K562 (cell line): ENCODE measurements at regions not wholly inside any gene's neighbourhood (a gene's known extent, or its start where the extent isn't known, plus 50 kb on each side); places are given as distances from the start of the nearest gene placed in this dataset.

Experiments used
- ATAC-seq: fragments of 200-7000 bp; cut with Tn5 transposase; 3 replicates; pipeline ENCODE4 v1.9.1; 2020; ENCODE audit warnings: moderate library complexity
- BruUV-seq: library from RNA; stranded (reverse); fragments of 400-500 nt; replicated peaks from 2 replicates; lab custom pipeline; 2021; lab: Mats Ljungman, UMichigan
- CTCF ChIA-PET: fragments of 300-600 bp; formaldehyde crosslinking; extraction: SDS; loops from one replicate; lab custom pipeline; 2021; ENCODE audit warnings: low intra/inter-chr PET ratio; lab: Yijun Ruan, JAX
- POLR2A ChIA-PET: fragments of 300-600, 350-650 bp; sonication (Branson Sonifier 250); formaldehyde crosslinking; extraction: SDS; loops from one replicate; lab custom pipeline; 2021; ENCODE audit warnings: antibody characterized with exemption, inconsistent platforms; lab: Yijun Ruan, JAX
- DNase-seq, 4 experiments: peaks; one replicate each; pipeline versions ENCODE4 v3.0.0 to v3.0.0-alpha.2; 2011 to 2018; ENCODE audit warnings: low spot score in 3 of 4, mixed read lengths in 3 of 4; ENCODE audit errors: extremely low read depth in 1 of 4
- FAIRE-seq: peaks from 2 replicates; lab custom pipeline; 2011; peaks lifted over from hg19 to GRCh38; lab: Jason Lieb, UNC
- H2AFZ ChIP-seq: 2 replicates; pipeline ENCODE4 v1.6.0; 2011; ENCODE audit warnings: low read depth, low read length, control low read depth, inconsistent platforms
- H3K27ac ChIP-seq: fragments of 200-600 bp; 3 replicates; pipeline ENCODE4 v1.8.0; 2011; ENCODE audit warnings: low read depth, mild to moderate bottlenecking, control low read depth, inconsistent platforms, low read length, moderate library complexity, mixed read lengths; ENCODE audit errors: extremely low read depth
- H3K27me3 ChIP-seq, 2 experiments: fragments of 300-600 bp in 1 of 2; 2 replicates in 1 of 2; 3 replicates in 1 of 2; pipeline versions ENCODE4 v1.6.0 to v1.8.0; 2011; ENCODE audit warnings: inconsistent platforms in 2 of 2, low read length in 2 of 2, mild to moderate bottlenecking in 1 of 2, mixed read lengths in 1 of 2, moderate library complexity in 1 of 2; ENCODE audit not compliant: control insufficient read depth in 2 of 2, insufficient read depth in 2 of 2
- H3K36me3 ChIP-seq: fragments of 300-600 bp; 3 replicates; pipeline ENCODE4 v1.8.0; 2011; ENCODE audit warnings: mild to moderate bottlenecking, low read length, inconsistent platforms; ENCODE audit not compliant: control insufficient read depth, insufficient read depth
- H3K4me1 ChIP-seq, 2 experiments: fragments of 200-600 bp in 1 of 2; replicated peaks in 1 of 2; 2 replicates in 1 of 2; 3 replicates in 1 of 2; pipeline versions ENCODE4 v1.5.1 to v1.8.0; 2011; ENCODE audit warnings: inconsistent platforms in 2 of 2, low read length in 2 of 2, mild to moderate bottlenecking in 1 of 2, mixed read lengths in 1 of 2, moderate library complexity in 1 of 2; ENCODE audit not compliant: control insufficient read depth in 2 of 2, insufficient read depth in 2 of 2
- H3K4me2 ChIP-seq: 2 replicates; pipeline ENCODE4 v1.6.1; 2011; ENCODE audit warnings: low read length, control low read depth, inconsistent platforms, mixed read lengths; ENCODE audit not compliant: insufficient read depth
- H3K4me3 ChIP-seq: fragments of 200-600 bp; sonication (generic), shearing (Covaris generic); 2 replicates; pipeline ENCODE4 v1.5.1; 2016; ENCODE audit warnings: control low read depth, inconsistent platforms
- H3K79me2 ChIP-seq: fragments of 200-600 bp; 3 replicates; pipeline ENCODE4 v1.8.0; 2011; ENCODE audit warnings: low read length, inconsistent platforms; ENCODE audit not compliant: control insufficient read depth, insufficient read depth
- H3K9ac ChIP-seq, 2 experiments: 2 replicates each; pipeline versions ENCODE4 v1.6.0 to v1.6.1; 2011; ENCODE audit warnings: low read depth in 2 of 2, low read length in 2 of 2, control low read depth in 1 of 2, inconsistent platforms in 1 of 2, mild to moderate bottlenecking in 1 of 2, mixed read lengths in 1 of 2; ENCODE audit not compliant: insufficient read depth in 1 of 2
- H3K9me1 ChIP-seq: one replicate; pipeline ENCODE4 v1.6.0; 2011; ENCODE audit warnings: inconsistent platforms, mild to moderate bottlenecking, low read length, moderate library complexity; ENCODE audit not compliant: control insufficient read depth, insufficient read depth
- H3K9me3 ChIP-seq: replicated peaks from 2 replicates; pipeline ENCODE4 v1.5.1; 2011; ENCODE audit warnings: low read depth, low read length, inconsistent platforms; ENCODE audit not compliant: control insufficient read depth, insufficient read depth
- H4K20me1 ChIP-seq: replicated peaks from 2 replicates; pipeline ENCODE4 v1.6.1; 2011; ENCODE audit warnings: low read length, inconsistent platforms, mixed read lengths; ENCODE audit not compliant: control insufficient read depth, insufficient read depth
- CBX5 ChIP-seq: IDR thresholded peaks from 2 replicates; pipeline ENCODE4 v1.6.1; 2014; ENCODE audit warnings: low read depth, borderline replicate concordance
- ELK3 ChIP-seq: fragments of 450-650 bp; formaldehyde crosslinking; IDR thresholded peaks from 2 replicates; pipeline ENCODE4 v1.4.0; 2020; ENCODE audit warnings: mild to moderate bottlenecking
- FIP1L1 ChIP-seq: fragments of 200-400 bp; formaldehyde crosslinking; IDR thresholded peaks from 2 replicates; pipeline ENCODE4 v1.6.1; 2018; ENCODE audit warnings: mild to moderate bottlenecking, low read depth, low read length; ENCODE audit not compliant: poor library complexity, severe bottlenecking
- FOSL1 ChIP-seq: fragments of 200-800 bp; sonication (Bioruptor generic); conservative IDR thresholded peaks from 2 replicates; pipeline ENCODE4 v1.6.1; 2016; ENCODE audit warnings: missing genetic modification characterization, missing compliant biosample characterization
- HMGXB4 ChIP-seq: sonication (generic); formaldehyde crosslinking; IDR thresholded peaks from 2 replicates; pipeline ENCODE4 v1.8.1; 2023; ENCODE audit warnings: mild to moderate bottlenecking, missing genetic modification reagents
- SAP30 ChIP-seq: fragments of 200-600 bp; sonication (generic); IDR thresholded peaks from 2 replicates; pipeline ENCODE4 v1.6.1; 2012; ENCODE audit warnings: borderline replicate concordance, low read depth, mild to moderate bottlenecking, moderate library complexity, low read length, control low read depth, inconsistent platforms; ENCODE audit not compliant: insufficient read depth, poor library complexity, severe bottlenecking
- TCF3 ChIP-seq: sonication (generic); formaldehyde crosslinking; IDR thresholded peaks from 2 replicates; pipeline ENCODE4 v1.4.0; 2020; ENCODE audit warnings: mild to moderate bottlenecking, missing genetic modification reagents
- ZNF133 ChIP-seq: fragments of 250-450 bp; sonication (Bioruptor Pico); IDR thresholded peaks from 2 replicates; pipeline ENCODE4 v1.4.0; 2020; ENCODE audit warnings: mild to moderate bottlenecking
- WGBS: fragments of 100-300 bp; shearing (Covaris generic); methylation state at CpG from one replicate; pipeline ENCODE4 v1.1.6; 2016; ENCODE audit warnings: low coverage, mixed read lengths; ENCODE audit not compliant: insufficient coverage; ENCODE audit errors: missing lambda C conversion rate; 5-methylcytosine and 5-hydroxymethylcytosine counted together
- in situ Hi-C: fragments of 300-500 bp; cut with MboI; formaldehyde crosslinking; loops from 4 replicates; pipeline ENCODE4 v1.15.0; 2018; ENCODE audit warnings: inconsistent platforms, mixed read lengths
- intact Hi-C: fragments of 100-400 bp; cut with micrococcal nuclease; formaldehyde crosslinking; loops from 2 replicates; pipeline ENCODE4 v1.14.2; 2022
- TF ChIP-seq, protein P1 (sequence below), 2 experiments: fragments of 250-450 bp in 1 of 2; fragments of 450-650 bp in 1 of 2; sonication (Bioruptor Pico) in 1 of 2; IDR thresholded peaks; 2 replicates each; pipeline versions ENCODE4 v1.6.1 to v1.8.0; 2016 to 2021; ENCODE audit warnings: mild to moderate bottlenecking in 2 of 2, moderate library complexity in 2 of 2, missing compliant biosample characterization in 1 of 2, missing genetic modification characterization in 1 of 2

DNA sequence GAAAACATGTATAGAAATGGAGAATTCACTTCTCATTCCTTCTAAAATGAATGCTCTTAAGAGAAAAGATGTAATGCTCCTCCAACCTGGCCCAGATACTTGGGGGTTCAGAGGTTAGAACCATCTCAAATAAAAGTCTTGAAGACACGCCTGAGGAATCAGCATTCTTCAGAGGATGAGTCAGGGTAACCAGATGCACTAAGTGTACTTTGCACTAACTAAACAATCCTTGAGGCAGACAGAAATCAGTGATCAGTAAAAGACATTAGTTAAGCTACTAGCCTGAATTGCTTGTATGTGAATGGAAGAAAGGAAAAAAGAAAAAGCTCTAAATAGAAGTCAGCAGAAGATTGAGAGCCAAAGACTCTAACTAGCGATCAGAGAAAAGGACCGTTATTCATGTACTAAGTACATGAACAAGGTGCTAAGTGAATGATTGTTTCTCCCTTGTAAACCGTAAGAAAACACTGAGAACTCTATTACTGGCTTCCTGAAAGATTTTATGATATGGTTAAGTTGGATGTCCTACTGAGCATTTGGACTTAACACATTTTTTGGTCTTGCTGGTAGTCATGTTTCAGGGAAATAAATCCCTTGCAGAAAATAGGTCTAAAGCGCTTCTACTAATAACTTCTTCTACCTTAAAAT lies 738.3 kb downstream of the STPG2 start (continued):
- TF ChIP-seq HMGXB4 (no peak), FIP1L1 (no peak), ELK3 (CRISPR knock-in tag) (no peak)

DNA sequence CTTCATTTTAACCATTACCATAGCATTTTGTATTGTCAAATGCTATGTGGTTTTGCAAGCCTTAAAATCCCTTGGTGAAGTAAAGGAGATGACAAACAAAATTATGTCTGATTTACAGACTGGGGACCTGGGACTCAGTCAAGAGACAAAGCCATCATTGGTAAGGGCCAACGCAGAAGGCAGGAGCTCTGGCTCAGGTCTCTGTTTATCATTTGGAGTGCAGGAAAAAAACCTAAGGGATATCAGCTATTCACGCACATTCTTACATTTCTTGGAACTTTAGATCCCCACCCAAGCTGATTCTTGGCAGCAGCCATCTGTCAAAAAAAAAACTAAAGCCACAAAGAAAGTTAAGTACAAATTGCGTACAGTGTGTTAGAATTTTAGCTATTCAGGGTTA lies 731.9 kb downstream of the STPG2 start:
- H3K9me3 ChIP-seq: no peaks in the 10 kb centered on the region
- in situ Hi-C loops: no loop called here
- ATAC-seq (no peak), DNase-seq (no peak), FAIRE-seq (no peak)
- 0% methylated on average over 3 of the region's 3 CpGs for WGBS
- no peak overlapping the region for H3K9ac ChIP-seq
- H3K79me2 ChIP-seq: no peaks in the 10 kb centered on the region
- no peak overlapping the region for H3K27ac ChIP-seq
- TF ChIP-seq, protein P1, sequence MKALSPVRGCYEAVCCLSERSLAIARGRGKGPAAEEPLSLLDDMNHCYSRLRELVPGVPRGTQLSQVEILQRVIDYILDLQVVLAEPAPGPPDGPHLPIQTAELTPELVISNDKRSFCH (CRISPR knock-in tag; IDR thresholded peaks at IDR 0.05): no peak
- TF ChIP-seq, protein P1 (tag; IDR thresholded peaks at IDR 0.05): no peak
- no peak for TF ChIP-seq FOSL1
- TF ChIP-seq CBX5: no peak
- no peak for TF ChIP-seq ZNF133 (CRISPR knock-in tag)
- no peak for TF ChIP-seq TCF3 (CRISPR knock-in tag)
- no peak for TF ChIP-seq SAP30
- H3K4me3 ChIP-seq: no peak overlapping the region
- no peak overlapping the region for H3K4me2 ChIP-seq
- intact Hi-C loops: no loop called here
- no peak overlapping the region for H2AFZ ChIP-seq
- H3K4me1 ChIP-seq: no peaks in the 10 kb centered on the region
- no TSS peak for BruUV-seq
- H4K20me1 ChIP-seq: no peaks in the 10 kb centered on the region
- POLR2A ChIA-PET: no interaction called here
- no peaks in the 10 kb centered on the region for H3K36me3 ChIP-seq
- CTCF ChIA-PET: no interaction called here
- no peaks in the 10 kb centered on the region for H3K9me1 ChIP-seq
- no peaks in the 10 kb centered on the region for H3K27me3 ChIP-seq
